ENCODE measurements at regions not wholly inside any gene's neighbourhood (a gene's known extent, or its start where the extent isn't known, plus 50 kb on each side); places are given as distances from the start of the nearest gene placed in this dataset.
"Not testable (repeated sequence)": the region's sequence is repeated elsewhere in the genome, so short reads cannot be mapped to it uniquely, and the experiment has no call there.

DNA sequence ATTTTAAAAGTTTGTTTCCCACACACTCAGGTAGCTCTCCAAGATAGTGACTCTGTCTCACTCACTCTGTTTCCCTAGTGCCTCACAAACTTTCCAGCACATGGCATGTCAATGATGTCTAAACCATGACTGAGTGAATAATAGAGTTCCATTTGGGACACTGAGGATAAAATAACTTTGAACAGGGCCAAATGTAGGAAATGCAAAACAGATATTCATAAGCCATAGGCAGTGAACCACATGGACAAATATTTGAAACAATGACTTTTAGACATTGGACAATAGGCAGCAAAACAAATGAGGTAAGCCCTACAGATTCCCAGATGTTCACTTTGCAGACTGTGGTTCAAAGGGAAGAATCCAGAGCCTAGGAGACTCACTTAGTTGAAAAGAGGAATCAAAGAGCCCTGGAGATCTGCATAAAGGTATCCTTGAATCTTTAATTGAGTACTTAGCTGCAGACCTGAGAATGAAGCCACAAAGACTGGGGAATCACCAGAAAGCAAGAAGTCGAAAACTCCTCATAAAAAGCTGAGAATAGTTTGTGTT lies 173.3 kb downstream of the FAM76B start (continued):
- TF ChIP-seq, protein P1, sequence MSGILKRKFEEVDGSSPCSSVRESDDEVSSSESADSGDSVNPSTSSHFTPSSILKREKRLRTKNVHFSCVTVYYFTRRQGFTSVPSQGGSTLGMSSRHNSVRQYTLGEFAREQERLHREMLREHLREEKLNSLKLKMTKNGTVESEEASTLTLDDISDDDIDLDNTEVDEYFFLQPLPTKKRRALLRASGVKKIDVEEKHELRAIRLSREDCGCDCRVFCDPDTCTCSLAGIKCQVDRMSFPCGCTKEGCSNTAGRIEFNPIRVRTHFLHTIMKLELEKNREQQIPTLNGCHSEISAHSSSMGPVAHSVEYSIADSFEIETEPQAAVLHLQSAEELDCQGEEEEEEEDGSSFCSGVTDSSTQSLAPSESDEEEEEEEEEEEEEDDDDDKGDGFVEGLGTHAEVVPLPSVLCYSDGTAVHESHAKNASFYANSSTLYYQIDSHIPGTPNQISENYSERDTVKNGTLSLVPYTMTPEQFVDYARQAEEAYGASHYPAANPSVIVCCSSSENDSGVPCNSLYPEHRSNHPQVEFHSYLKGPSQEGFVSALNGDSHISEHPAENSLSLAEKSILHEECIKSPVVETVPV (CRISPR knock-in tag; IDR thresholded peaks at IDR 0.05), result no peak
- TF ChIP-seq ISL1 (CRISPR knock-in tag; IDR thresholded peaks at IDR 0.05) (no peak), ZFP3 (CRISPR knock-in tag; IDR thresholded peaks at IDR 0.05) (no peak), ZNF70 (CRISPR knock-in tag; IDR thresholded peaks at IDR 0.05) (no peak), ZC3H10 (CRISPR knock-in tag; IDR thresholded peaks at IDR 0.05) (no peak)

DNA sequence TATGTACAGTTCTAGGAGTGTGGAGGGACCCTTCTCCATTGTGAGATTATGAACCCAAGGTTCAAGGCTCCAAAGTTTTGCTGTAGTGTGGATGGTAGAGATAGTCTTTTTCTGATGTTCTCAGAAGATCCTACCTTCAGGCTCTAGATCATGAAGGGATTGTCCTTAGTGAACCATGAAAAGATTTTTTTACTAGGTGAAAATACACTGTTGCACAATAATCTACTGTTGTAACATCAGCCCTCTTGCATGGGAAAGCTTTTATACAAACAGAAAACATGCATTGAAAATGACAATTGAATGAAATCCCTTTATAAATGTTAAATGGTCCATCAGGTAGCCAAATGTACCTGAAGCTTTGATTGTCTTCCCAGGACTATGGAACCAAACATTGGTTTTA lies 177.8 kb downstream of the FAM76B start:
- ATAC-seq, result no peak
- TF ChIP-seq POU6F1 (CRISPR knock-in tag; IDR thresholded peaks at IDR 0.05; ENCODE audit: borderline replicate concordance, low read depth) (no peak), TOX (CRISPR knock-in tag; IDR thresholded peaks at IDR 0.05; ENCODE audit: borderline replicate concordance) (no peak), TSHZ2 (CRISPR knock-in tag; IDR thresholded peaks at IDR 0.05) (no peak), ZNF8 (CRISPR knock-in tag; IDR thresholded peaks at IDR 0.05) (no peak), SNAI2 (CRISPR knock-in tag; IDR thresholded peaks at IDR 0.05) (no peak), ZC3H10 (CRISPR knock-in tag; IDR thresholded peaks at IDR 0.05) (no peak), GLIS3 (CRISPR knock-in tag; IDR thresholded peaks at IDR 0.05) (no peak), BACH2 (CRISPR knock-in tag; IDR thresholded peaks at IDR 0.05; ENCODE audit: borderline replicate concordance) (no peak), OSR1 (CRISPR knock-in tag; IDR thresholded peaks at IDR 0.05) (no peak), ZNF70 (CRISPR knock-in tag; IDR thresholded peaks at IDR 0.05) (no peak), ISL1 (CRISPR knock-in tag; IDR thresholded peaks at IDR 0.05) (no peak), ESRRG (CRISPR knock-in tag; IDR thresholded peaks at IDR 0.05) (no peak), ZFP3 (CRISPR knock-in tag; IDR thresholded peaks at IDR 0.05) (no peak)
- TF ChIP-seq, protein P2, sequence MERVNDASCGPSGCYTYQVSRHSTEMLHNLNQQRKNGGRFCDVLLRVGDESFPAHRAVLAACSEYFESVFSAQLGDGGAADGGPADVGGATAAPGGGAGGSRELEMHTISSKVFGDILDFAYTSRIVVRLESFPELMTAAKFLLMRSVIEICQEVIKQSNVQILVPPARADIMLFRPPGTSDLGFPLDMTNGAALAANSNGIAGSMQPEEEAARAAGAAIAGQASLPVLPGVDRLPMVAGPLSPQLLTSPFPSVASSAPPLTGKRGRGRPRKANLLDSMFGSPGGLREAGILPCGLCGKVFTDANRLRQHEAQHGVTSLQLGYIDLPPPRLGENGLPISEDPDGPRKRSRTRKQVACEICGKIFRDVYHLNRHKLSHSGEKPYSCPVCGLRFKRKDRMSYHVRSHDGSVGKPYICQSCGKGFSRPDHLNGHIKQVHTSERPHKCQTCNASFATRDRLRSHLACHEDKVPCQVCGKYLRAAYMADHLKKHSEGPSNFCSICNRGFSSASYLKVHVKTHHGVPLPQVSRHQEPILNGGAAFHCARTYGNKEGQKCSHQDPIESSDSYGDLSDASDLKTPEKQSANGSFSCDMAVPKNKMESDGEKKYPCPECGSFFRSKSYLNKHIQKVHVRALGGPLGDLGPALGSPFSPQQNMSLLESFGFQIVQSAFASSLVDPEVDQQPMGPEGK (CRISPR knock-in tag; IDR thresholded peaks at IDR 0.05; ENCODE audit: borderline replicate concordance), result no peak

GRCh38 chr11:95610185-95610584 lies 179.4 kb downstream of the FAM76B start:
- not testable (repeated sequence) for ATAC-seq

DNA sequence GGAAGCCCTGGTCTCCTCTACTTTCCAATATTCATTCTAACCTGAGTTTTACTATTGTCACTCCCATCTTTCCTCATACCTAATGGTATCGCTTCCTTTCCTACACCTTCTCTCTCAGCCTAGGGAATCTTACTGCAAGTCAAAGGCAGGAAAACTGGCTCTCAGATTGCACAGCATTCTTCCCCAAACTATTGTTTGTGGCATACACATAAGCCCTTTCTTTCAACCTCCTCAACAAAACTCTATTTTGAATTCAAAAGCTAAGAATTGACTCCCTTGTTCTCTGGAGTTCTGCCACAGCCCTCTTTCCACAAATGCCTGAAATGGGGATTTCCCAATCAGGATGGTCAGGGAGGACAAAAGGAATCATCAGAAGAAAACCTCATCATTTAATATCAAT lies 181.5 kb downstream of the FAM76B start:
- no peak for ATAC-seq
- TF ChIP-seq BACH2 (CRISPR knock-in tag; IDR thresholded peaks at IDR 0.05; ENCODE audit: borderline replicate concordance) (no peak), ESRRG (CRISPR knock-in tag; IDR thresholded peaks at IDR 0.05) (no peak), ZC3H10 (CRISPR knock-in tag; IDR thresholded peaks at IDR 0.05) (no peak)
- TF ChIP-seq, protein P2 (CRISPR knock-in tag; IDR thresholded peaks at IDR 0.05; ENCODE audit: borderline replicate concordance), result no peak

- TF ChIP-seq TCF4 (CRISPR knock-in tag; IDR thresholded peaks at IDR 0.05; ENCODE audit: borderline replicate concordance) (no peak), ZFP3 (CRISPR knock-in tag; IDR thresholded peaks at IDR 0.05) (no peak), ZNF8 (CRISPR knock-in tag; IDR thresholded peaks at IDR 0.05) (no peak), ZFP30 (CRISPR knock-in tag; IDR thresholded peaks at IDR 0.05) (no peak), GLIS3 (CRISPR knock-in tag; IDR thresholded peaks at IDR 0.05) (no peak), ARNTL (CRISPR knock-in tag; IDR thresholded peaks at IDR 0.05; ENCODE audit: borderline replicate concordance, low read depth) (no peak), SNAI2 (CRISPR knock-in tag; IDR thresholded peaks at IDR 0.05) (no peak)
- TF ChIP-seq, protein P1 (CRISPR knock-in tag; IDR thresholded peaks at IDR 0.05), result no peak
Measured at GRCh38 chr11:95606824-95607223, 182.8 kb downstream of the FAM76B start.

More at GRCh38 chr11:95606824-95607223, 182.8 kb downstream of the FAM76B start:
- no peak for ATAC-seq

Measured in SK-N-SH treated with all-trans-retinoic acid at 6 μM for 48 hours (cell line).